NCI-H345 (cell line): ENCODE measurements at regions not wholly inside any gene's neighbourhood (a gene's known extent, or its start where the extent isn't known, plus 50 kb on each side); places are given as distances from the start of the nearest gene placed in this dataset.

ENCODE experiments used
- DNase-seq: peaks from one replicate; lab custom pipeline; 2025; lab: John Stamatoyannopoulos, UW

DNA sequence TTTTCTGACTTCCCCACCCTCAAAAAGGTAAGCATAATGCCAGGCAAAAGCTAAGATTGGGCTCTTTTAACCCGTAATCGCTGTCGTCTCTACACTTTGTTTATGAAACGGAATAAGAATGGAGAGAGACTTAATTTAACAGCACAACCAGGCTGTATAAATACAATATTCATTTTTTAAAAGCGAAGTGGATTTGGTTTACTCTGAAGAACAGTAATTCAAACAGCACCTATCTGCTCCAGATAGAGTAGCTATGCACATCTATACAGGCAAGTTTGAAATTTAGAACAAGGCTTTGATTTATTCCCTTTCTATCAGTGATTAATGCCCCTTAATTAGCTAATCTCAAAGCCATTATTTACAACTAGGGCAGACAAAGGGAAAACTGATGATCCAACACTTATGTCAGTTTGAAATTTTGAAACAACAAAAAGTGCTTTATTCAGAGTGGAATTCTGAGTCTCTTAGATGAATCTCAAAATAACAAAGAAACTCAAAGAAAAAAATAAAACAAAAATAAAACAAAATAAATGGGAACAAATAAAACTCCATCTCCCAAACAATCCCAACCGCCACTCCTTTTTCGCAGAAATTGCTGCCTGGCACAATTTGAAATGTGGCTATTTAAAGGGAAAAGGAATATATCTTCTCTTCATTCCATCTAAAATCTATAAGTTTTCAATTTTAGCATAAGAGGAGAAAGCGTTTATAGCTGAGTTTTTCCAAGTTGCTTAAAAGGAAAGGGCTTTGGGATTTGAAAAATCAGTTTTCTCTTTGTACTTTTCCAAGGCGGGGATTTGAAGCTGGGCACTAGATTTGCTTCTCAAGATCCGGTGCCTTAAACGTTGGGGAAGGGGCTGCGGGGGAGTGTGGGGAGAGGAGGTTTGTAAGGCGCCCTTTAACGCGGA, 298.6 kb downstream of the PARP8 start:
- DNase-seq, result peak; percentile 35

DNA sequence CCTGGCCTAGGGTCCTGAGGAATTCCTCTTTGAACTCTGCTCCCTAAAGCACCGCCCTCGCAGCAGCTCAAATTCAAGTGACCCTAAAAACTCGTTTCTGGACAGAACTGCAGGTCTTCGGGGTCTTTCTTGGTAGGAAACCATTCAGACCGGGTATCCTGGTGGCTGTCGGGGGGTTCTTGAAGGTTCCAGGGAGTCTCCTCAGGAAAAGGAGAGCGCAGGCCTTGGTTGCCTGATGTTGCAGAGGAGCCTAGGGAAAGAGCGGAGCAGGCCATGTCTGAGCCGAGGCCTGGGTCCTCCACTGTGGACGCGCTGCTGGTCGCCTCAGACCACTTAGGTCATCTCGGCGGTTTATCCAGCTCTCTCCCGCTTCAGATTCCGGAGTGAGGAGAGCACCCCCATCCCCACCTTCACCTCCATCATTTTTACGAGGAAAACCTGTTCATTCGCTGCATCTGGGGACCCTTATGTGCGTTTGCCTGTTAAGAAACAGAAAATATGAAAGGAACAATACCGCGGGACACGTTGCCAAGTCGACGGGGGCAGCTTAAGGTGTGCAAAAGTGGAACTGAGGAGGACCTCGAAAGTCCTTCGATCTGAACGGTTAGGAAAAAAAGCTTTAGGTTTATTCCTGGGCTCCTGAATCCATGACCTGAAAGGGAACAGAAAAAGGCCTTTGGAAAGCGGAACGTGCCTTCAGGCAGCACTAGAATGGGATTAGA, 299.4 kb downstream of the PARP8 start:
- peak; percentile 60 for DNase-seq

DNA sequence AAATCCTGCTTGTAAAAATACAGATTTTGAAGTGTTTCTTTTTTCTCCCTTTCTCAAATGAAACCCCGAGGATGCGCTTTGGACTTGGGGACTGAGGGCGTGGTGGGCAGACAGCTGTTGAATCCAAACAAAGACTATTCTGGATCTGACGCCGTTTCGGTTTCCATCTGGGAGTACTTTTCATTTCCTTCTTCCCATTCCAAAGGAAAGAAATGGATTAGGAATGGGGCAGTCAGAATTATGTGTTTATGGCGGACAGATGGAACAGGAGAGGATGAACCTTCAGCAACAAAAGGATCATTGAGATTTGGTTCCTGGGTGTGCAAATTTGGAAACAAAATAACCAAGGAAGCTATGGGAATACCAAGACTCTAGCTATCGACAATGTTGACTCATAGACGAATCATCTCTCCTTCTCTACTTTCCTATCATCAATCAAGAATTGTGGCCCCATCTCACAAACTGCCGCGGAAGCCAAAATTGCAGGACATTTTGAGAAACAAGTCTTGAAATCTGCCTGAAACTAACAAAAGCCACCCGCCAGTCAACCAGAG, 300.6 kb downstream of the PARP8 start:
- peak; percentile 55 for DNase-seq

DNA sequence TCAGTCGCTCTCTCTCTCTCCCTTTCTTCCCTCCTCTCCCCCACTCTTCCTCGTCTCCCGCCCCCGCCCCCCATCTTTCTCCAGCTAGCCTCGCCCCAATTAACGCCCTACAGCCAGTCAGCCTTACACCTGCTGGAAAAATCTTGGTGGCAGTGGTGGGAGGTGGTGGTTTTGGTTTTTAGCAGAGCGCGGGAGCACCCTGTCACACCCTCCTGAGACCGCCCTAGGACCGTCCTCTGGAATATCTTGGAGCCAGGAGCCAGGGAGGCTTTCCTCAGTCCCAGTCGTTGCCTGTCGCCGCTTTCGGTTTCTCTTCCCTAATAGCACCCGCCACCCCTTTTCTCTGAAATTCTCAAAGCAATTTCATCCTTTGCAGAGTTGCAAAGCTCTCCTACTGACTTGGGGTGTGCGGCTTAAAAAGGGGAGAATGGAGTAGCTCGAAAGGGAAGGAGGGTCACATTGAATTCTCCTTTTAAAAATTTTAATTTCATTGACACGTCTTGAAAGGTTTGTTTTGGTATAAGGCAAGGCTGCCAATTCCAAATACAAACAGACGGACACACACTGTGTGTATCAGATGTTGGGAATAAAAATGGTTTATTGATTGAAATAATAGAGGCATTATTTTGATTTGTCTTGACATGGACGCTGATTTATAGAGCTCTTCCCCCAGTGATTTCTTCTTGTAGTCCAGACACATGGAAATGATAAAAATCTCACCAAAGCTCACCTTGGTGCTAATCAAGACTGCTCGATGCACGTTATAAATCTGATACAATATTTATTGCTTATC, 301.3 kb downstream of the PARP8 start:
- DNase-seq, result peak; percentile 89

DNA sequence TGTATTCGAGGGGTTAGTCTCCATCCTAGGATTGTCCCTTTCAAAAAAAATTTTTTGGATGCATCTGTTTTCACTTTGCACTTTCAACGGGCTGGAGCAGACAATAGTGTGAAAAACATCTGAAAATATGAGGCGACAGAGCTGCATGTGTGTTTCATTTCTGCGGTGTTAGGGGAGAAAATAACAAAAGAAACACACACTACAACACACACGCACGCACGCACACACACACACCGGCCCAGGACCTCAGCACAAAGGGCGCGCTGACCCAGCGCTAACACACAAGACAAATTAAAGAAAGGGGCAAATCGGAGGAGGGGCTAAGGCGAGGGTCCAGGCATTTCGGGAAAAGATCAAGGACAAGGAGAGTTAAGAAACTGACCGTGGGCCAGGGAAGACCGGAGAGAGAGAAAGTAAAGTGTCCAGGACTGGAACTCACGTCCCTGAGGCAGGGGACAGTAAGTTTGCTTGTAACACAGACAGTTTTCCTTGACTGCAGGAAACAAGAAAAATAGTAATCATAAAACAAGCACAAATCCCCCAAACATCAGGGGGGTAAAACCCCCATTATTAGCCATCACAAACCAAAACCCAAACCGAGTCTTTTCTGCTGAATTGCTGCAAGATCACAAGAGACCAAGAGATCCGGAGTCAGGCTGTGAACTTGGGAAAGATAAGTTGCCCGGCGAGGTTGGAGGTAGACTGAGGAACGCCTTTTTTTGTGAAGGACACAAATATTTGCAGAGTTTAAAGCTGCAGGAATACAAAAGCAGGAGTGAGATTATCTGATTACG, 302.1 kb downstream of the PARP8 start:
- peak; percentile 66 for DNase-seq

DNA sequence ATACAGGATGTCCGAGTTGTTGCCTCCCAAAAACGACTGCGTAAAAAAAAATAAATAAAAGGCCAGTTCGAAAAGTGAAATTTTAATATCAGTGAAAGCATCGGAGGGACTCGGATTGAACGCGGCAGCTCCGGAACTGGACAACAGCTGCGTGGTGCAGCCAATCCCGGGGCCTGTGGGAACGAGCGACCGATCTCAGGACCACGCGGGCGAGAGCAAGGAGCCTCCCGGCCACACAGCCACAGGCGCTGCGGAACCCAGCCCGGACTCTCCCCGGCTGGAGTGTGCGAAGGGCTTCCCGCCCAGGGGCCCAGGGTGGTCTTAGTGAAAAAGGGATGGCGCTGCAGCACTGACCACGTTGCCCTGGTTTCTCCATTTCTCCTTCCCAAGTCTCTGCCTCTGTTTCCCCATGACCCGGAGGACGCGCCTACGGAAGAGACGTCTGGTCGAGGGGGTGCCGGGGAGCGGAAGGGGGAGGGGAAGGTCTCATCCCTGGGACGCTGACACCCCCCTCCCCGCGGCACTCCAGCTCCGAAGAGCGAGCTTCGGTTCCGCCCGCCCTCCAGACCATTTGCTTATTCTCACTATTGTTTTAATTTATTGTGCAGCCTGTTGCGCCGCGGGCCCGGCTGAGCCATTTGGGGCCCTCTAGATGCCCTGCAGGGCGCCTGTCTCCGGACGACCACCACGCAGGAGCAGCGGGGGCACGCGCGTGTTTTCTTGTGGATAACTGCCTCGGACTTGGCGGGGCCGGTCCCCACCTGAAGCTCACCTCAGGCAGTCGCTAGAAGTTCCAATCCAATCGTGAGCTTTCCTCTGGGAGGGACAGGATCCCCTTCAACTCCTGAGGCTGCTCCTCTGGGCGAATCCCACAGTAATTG, 303.0 kb downstream of the PARP8 start:
- peak; percentile 83 for DNase-seq

DNA sequence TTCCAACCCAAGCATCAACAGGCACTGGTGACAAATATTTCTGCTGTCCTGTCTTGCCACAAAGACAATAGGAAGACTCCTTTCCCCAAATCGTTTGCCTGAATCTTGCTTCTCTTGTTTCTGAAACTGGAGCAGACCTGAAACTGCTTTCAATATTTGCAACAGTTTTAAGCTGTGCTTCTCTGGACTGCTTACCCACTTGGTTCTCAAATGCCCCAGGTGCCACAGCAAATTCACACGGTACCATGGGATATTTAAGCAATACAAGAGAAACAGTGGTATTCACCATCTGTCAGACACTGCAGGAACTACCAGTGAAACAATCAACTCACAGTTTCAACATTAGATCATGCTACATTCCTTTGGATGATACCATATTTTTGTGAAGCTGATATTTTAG, 309.4 kb downstream of the PARP8 start:
- DNase-seq, result no peak

DNA sequence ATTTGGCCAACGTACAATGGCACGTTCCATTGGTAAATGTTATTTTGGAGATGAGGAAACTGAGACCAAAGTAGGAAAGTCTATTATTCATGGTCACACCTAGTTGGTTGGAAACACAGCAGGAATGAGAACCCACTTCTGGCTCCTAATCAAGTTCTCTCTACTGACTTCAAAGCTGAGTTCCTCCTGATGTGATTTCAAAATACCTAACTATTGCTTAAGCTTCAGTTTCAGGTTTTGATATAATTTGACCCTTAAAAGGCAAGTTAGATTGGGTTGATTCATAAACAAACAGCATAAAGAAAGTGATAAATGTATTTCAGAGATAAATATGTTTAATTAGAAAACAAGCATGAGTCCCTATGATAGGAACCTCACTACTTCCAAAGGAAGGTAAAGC, 312.5 kb downstream of the PARP8 start:
- DNase-seq, result no peak

DNA sequence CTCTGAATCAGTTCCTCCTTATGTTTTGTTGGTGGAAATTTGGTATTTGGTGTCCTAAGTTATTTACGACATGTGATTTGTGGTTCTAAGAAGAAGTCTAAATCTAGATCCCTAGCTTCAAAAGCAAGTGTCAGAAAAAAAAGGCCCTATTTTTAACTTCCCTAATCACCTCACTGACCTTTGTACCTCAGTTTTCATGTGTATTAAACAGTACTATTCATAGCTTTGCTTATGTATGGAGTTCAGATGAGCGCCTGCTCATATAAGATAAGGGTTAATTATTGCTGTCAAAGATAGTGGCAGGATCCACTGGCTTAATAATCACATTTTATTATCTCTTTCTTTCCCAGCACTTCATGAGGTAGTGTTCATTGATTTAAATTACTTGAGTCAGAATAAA, 318.2 kb downstream of the PARP8 start:
- DNase-seq, result no peak

DNA sequence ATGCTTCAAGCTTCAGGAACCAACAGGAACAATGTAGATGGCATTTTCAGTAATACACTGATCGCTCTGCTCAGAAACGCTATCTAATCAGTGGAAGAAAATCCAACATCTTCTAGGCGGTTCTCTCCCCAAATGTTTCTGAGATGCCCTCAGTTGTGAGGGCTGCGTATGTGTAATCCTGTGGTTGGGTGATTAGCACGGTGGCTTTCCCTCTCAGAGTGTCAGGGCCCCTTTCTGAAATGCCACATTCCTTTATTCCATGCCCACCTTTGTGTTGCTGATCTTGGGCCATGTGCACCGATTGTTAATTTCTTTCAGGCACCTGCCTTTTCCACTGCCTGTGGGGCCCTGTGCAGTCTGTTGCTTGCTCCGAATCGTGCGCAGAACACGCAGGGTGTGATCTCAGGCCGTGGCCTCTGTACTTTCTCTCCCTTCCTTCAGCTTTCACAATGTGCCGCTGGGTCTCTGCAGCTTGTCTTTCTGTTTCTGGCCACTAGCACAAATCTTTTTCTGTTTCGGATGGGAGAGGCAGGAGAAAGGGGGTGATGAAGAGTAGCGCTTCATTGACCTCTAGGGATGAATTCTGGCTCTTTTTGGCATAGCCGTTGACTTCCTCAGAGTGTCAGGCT, 324.0 kb downstream of the PARP8 start:
- no peak for DNase-seq

DNA sequence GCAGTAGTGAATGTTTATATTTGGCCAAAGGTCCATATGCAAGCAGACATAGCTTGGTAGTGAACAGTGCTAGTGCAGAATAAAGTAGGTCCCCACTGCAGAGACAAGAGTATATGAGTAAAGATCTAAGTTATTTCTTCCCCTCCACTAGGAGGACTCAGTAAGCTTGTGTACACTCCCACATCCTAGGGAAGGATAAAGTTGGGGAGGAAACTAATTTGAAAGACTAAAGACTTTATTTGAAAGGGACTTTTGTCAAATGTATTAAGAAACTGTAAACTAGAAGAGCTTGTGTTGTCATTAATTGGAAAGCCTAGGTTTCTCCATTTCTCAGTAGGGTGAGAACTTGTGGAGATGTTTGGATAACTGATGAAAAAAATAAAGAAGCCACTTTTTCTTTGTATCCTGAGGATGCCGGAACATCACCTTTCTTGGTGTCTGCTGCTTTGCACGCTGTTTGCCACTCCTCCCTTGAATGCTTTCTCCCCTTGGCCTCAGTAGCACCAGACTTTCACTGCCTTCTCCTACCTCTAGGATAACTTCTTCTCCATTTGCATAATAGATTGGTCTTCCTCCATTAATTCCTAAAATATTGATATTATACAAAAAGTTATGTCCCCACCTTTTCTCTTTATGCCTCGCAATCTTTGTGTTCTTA, 329.0 kb downstream of the PARP8 start:
- DNase-seq, result no peak

DNA sequence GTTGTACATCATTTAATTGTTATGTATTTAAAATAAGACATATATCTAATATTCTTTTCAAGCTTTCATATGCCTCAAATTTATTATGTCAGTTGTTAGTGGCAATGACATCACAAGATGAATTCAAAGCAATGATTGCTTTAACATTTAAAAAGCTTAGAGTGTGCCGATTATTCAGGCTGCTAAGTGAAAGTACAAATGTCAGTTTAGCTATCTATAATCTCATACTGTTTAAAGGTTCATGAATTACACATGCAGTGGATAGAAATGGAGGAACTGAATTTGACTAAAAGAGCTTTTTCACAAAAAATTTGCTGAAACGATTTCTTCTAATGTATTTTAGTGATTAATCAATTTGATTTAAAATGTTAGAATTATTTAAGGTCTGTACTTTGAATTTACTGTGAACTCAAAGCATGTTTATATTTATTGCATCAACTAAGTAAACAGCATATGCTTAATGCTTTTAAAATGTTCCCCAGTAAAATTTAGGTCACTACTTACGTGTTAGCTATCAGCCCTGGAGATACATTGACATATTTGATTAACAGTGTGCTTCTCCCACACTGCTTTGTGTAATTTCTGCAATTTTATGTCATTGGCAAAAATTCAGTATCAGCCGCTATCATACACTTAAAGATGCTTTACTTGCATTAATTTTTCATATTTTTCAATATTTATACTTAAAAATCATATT, 334.9 kb downstream of the PARP8 start:
- no peak for DNase-seq

DNA sequence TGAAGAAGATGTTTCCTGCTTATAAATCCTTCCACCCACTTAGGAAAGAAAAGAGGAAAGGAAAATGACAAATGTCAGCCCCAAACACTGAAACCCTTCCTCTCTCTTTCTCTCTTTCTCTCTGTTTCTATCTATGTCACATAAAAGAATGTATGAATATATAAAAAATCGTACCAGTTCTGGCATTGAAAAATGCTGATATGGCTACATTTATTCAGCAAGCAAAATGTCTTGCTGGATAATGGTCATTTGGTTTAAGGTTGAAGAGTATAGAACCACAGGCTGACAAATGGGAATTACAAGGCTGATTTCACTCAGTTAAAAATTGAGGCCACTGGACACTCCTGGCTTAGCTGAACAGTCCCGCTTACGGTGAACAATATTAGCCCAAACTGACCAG, 335.9 kb downstream of the PARP8 start:
- no peak for DNase-seq

DNA sequence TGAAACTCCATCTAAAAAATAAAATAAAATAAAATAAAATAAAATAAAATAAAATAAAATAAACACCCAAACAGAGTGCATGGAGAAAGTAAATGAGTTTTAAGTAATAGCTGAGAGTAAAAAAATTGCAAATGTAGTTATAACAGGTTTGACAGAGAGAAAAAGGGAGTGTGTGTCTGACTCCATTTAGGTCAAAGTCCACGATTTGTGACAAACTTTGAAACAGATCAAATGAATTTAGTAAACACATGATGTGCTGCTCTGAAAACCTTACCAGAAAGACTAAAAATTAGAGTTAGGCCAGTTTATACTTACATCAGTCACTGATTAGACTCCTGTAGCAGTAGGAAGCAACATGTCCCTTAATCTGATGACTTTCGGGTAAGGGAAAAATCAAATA, 346.6 kb downstream of the PARP8 start:
- DNase-seq, result no peak

DNA sequence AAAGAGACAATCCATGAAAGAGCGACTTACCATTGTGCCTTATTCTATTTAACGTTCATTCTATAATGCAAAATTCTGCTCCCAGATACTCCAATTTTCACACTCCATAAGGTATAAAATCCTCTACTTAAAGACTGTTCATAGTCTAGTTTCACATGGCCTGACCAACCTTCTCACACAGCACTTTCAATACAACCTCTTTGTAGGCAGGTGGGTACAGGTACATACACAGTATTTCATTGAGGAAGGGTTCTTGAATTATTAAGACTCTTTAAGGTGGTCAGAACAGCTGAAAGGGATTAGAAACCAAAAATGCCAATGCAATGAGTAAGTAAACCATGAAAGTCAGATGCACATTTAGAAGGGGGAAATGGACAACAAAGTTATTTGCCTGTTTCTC, 352.0 kb downstream of the PARP8 start:
- DNase-seq, result no peak

DNA sequence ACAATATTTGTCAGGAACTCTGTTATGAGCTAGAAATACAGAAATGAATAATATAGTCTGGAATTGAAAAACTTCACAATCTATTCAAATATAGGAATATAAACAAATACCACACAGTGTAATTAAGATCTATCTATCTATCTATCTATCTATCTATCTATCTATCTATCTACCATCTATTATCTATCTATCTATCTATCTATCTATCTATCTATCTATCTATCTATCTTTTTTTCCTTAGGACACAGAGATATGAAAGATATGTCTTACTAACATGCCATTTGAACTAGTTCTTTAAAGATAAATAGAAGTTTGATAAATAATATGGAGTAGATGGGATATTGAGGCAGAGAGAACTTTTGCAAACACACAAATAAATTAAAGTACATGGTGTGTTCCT, 357.8 kb downstream of the PARP8 start:
- no peak for DNase-seq

DNA sequence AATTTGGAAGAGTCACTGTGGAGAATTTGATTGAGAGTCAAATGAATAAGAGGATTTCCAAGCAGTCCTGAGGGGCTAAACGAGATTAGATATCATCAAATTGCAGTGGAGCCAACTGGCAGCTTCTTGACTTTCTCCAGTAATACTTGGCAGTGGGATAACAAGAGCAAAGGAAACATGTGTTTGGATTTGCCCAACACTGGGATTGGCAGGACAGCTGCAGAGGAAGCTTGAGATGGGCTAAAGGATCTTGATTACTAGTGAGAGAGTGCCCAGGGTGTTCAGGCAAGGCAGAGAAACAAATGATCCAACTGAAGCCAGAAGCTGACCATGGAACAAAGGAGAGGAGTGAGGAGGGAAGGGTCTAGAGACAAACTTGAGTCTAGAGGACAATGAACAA, 356.0 kb upstream of the ISL1 start:
- DNase-seq, result no peak

DNA sequence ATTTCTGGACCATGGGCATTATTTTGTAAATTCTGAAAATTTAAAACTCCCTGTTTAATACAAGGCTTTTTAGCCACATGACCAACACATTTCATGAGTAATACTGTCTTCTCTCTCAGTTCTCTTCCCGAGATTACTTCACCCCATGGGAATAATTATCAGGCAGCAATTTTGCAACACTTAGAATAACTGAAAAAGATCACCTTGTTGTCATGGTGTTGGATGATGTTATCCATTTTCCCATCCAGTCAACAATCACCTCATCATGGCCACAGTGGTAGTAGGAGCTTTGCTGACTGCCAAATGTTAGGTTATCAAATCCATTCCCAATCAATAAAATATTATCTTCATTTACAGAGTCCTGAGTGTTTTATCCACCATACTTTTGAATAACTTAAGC, 354.9 kb upstream of the ISL1 start:
- DNase-seq, result no peak

DNA sequence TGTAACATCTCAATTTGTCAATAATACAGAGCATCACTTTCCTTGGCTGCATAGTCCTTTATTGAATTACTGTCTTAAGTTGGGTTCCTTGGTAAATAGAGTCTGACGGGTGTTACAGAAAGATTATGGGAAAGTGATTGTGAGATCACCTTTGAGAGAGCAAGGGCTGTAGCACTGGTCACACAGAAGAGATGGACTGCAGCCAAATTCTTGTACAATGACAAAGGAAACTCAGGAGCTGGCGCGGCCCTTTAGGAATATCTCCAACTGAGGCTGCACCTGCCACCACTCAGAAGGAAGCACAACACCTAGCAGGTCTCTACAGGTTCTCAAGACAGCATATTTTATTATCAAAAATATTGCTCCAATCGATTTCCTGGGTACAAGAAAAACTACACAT, 350.0 kb upstream of the ISL1 start:
- DNase-seq, result peak; percentile 88
